DMS53 (cell line): ENCODE measurements at regions not wholly inside any gene's neighbourhood (a gene's known extent, or its start where the extent isn't known, plus 50 kb on each side); places are given as distances from the start of the nearest gene placed in this dataset.

Experiments
- DNase-seq: peaks from one replicate; lab custom pipeline; 2025; lab: John Stamatoyannopoulos, UW

- no peak for DNase-seq
Measured at GRCh38 chr13:84961023-84961422, 838.2 kb downstream of the SLITRK6 start.

- no peak for DNase-seq
Measured at GRCh38 chr13:84959818-84960217, 839.4 kb downstream of the SLITRK6 start.

GRCh38 chr13:84954636-84955035, 844.6 kb downstream of the SLITRK6 start:
- DNase-seq: no peak

- peak; percentile 0 for DNase-seq
Measured at GRCh38 chr13:84951128-84951527, 848.1 kb downstream of the SLITRK6 start.

GRCh38 chr13:84946192-84946591, 853.0 kb downstream of the SLITRK6 start:
- no peak for DNase-seq

GRCh38 chr13:84940798-84941197, 858.4 kb downstream of the SLITRK6 start:
- no peak for DNase-seq

- no peak for DNase-seq
Measured at GRCh38 chr13:84940167-84940566, 859.1 kb downstream of the SLITRK6 start.

GRCh38 chr13:84934911-84935310, 864.3 kb downstream of the SLITRK6 start:
- no peak for DNase-seq

GRCh38 chr13:84933797-84934196, 865.4 kb downstream of the SLITRK6 start:
- no peak for DNase-seq

- no peak for DNase-seq
Measured at GRCh38 chr13:84931264-84931663, 868.0 kb downstream of the SLITRK6 start.

- DNase-seq: no peak
Measured at GRCh38 chr13:84927442-84928169, 871.6 kb downstream of the SLITRK6 start.

- DNase-seq: peak; percentile 7
Measured at GRCh38 chr13:84925443-84925842, 873.8 kb downstream of the SLITRK6 start.

GRCh38 chr13:84923831-84924230, 875.4 kb downstream of the SLITRK6 start:
- DNase-seq: no peak

- DNase-seq: peak; percentile 38
Measured at GRCh38 chr13:84917252-84917878, 881.9 kb downstream of the SLITRK6 start.

- DNase-seq: no peak
Measured at GRCh38 chr13:84912720-84913119, 886.5 kb downstream of the SLITRK6 start.

- no peak for DNase-seq
Measured at GRCh38 chr13:84910423-84910822, 888.8 kb downstream of the SLITRK6 start.

- DNase-seq: no peak
Measured at GRCh38 chr13:84903391-84903790, 895.8 kb downstream of the SLITRK6 start.

GRCh38 chr13:84902243-84902642, 897.0 kb downstream of the SLITRK6 start:
- peak; percentile 45 for DNase-seq

GRCh38 chr13:84896128-84896527, 903.1 kb downstream of the SLITRK6 start:
- peak; percentile 42 for DNase-seq

GRCh38 chr13:84894749-84895148, 904.5 kb downstream of the SLITRK6 start:
- no peak for DNase-seq

- no peak for DNase-seq
Measured at GRCh38 chr13:84885868-84886267, 913.4 kb downstream of the SLITRK6 start.

- DNase-seq: no peak
Measured at GRCh38 chr13:84873951-84874350, 925.3 kb downstream of the SLITRK6 start.

- no peak for DNase-seq
Measured at GRCh38 chr13:84870190-84870589, 929.0 kb downstream of the SLITRK6 start.

GRCh38 chr13:84867246-84867645, 932.0 kb downstream of the SLITRK6 start:
- DNase-seq: peak; percentile 14
